NB4 (cell line): ENCODE measurements at regions not wholly inside any gene's neighbourhood (a gene's known extent, or its start where the extent isn't known, plus 50 kb on each side); places are given as distances from the start of the nearest gene placed in this dataset.

ENCODE experiments used
- MYC ChIP-seq: IDR thresholded peaks from 2 replicates; pipeline ENCODE4 v1.6.1; 2011; ENCODE audit warnings: low read depth, low read length
- POLR2A ChIP-seq: IDR thresholded peaks from 2 replicates; pipeline ENCODE4 v1.6.1; 2011; ENCODE audit warnings: mild to moderate bottlenecking; ENCODE audit not compliant: insufficient read length; ENCODE audit errors: extremely low read depth
- TF ChIP-seq, protein P1 (sequence below): IDR thresholded peaks from one replicate; pipeline ENCODE4 v1.5.1; 2012; ENCODE audit warnings: low read depth, low read length

DNA sequence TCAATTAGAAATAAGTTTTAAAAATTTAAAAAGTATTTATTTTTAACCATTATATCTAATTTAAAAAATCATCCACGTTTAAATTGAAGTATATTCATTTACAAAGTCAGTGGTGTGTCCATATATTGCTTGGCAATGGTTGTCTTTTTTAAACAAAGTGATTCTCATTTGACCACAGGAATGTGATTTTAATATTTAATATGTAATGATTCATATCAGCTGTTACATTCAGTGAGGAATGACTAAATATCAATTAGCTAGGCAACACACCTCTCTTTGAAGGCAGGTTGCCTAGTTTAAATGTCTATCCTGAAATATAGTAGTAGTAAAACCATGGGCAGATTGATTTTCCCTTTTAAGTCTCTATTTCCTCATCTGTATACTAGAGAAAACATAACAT, 392.2 kb upstream of the CCDC179 start:
- TF ChIP-seq, protein P1, sequence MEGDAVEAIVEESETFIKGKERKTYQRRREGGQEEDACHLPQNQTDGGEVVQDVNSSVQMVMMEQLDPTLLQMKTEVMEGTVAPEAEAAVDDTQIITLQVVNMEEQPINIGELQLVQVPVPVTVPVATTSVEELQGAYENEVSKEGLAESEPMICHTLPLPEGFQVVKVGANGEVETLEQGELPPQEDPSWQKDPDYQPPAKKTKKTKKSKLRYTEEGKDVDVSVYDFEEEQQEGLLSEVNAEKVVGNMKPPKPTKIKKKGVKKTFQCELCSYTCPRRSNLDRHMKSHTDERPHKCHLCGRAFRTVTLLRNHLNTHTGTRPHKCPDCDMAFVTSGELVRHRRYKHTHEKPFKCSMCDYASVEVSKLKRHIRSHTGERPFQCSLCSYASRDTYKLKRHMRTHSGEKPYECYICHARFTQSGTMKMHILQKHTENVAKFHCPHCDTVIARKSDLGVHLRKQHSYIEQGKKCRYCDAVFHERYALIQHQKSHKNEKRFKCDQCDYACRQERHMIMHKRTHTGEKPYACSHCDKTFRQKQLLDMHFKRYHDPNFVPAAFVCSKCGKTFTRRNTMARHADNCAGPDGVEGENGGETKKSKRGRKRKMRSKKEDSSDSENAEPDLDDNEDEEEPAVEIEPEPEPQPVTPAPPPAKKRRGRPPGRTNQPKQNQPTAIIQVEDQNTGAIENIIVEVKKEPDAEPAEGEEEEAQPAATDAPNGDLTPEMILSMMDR: no peak
- TF ChIP-seq POLR2A (no peak), MYC (no peak)
